Endothelial cell of umbilical vein (primary cell): ENCODE measurements at regions not wholly inside any gene's neighbourhood (a gene's known extent, or its start where the extent isn't known, plus 50 kb on each side); places are given as distances from the start of the nearest gene placed in this dataset.
"Not testable (repeated sequence)": the region's sequence is repeated elsewhere in the genome, so short reads cannot be mapped to it uniquely, and the experiment has no call there.

ENCODE experiments used
- BruUV-seq: library from RNA; stranded (reverse); fragments of 400-500 nt; replicated peaks from 2 replicates; lab custom pipeline; 2021; lab: Mats Ljungman, UMichigan
- CTCF ChIA-PET: fragments of 300-600, 350-600 bp; sonication (Branson Sonifier 250); formaldehyde crosslinking; loops from one replicate; lab custom pipeline; 2021; ENCODE audit warnings: antibody characterized with exemption, inconsistent platforms; lab: Charles Lee
- POLR2A ChIA-PET: fragments of 300-600, 350-600 bp; sonication (Branson Sonifier 250); formaldehyde crosslinking; loops from one replicate; lab custom pipeline; 2021; ENCODE audit warnings: antibody characterized with exemption, inconsistent platforms; lab: Charles Lee
- DNase-seq: peaks from one replicate; pipeline ENCODE4 v3.0.0-alpha.2; 2011; ENCODE audit warnings: low read depth, low spot score
- FAIRE-seq: peaks from 2 replicates; lab custom pipeline; 2011; peaks lifted over from hg19 to GRCh38; lab: Jason Lieb, UNC
- H2AFZ ChIP-seq: 2 replicates; pipeline ENCODE4 v1.6.0; 2012; ENCODE audit warnings: low read depth, low read length, control low read depth, inconsistent platforms
- H3K27ac ChIP-seq: 2 replicates; pipeline ENCODE4 v1.5.1; 2011; ENCODE audit warnings: low read depth, mild to moderate bottlenecking, control low read depth, low read length, moderate library complexity; ENCODE audit not compliant: insufficient read depth
- H3K27me3 ChIP-seq, 2 experiments: 2 replicates each; pipeline versions ENCODE4 v1.6.0 to v1.6.1; 2011; ENCODE audit warnings: low read length in 2 of 2, mixed read lengths in 1 of 2; ENCODE audit not compliant: control insufficient read depth in 2 of 2, insufficient read depth in 2 of 2
- H3K36me3 ChIP-seq, 2 experiments: 2 replicates in 1 of 2; 3 replicates in 1 of 2; pipeline ENCODE4 v1.5.1; 2011; ENCODE audit warnings: low read length in 2 of 2, mild to moderate bottlenecking in 1 of 2, moderate library complexity in 1 of 2; ENCODE audit not compliant: control insufficient read depth in 2 of 2, insufficient read depth in 2 of 2; ENCODE audit errors: extremely low read depth in 1 of 2
- H3K4me1 ChIP-seq: 3 replicates; pipeline ENCODE4 v1.5.1; 2011; ENCODE audit warnings: mild to moderate bottlenecking, low read length; ENCODE audit not compliant: control insufficient read depth, insufficient read depth; ENCODE audit errors: extremely low read depth
- H3K4me2 ChIP-seq: 2 replicates; pipeline ENCODE4 v1.6.1; 2011; ENCODE audit warnings: low read length, control low read depth, mixed read lengths; ENCODE audit not compliant: insufficient read depth
- H3K4me3 ChIP-seq, 3 experiments: fragments of 200-600 bp in 1 of 3; sonication (generic), shearing (Covaris generic) in 1 of 3; replicated peaks in 1 of 3; 2 replicates each; pipeline ENCODE4 v1.5.1; 2011 to 2016; ENCODE audit warnings: control low read depth in 3 of 3, low read length in 3 of 3, mild to moderate bottlenecking in 2 of 3, inconsistent platforms in 1 of 3, low read depth in 1 of 3, moderate library complexity in 1 of 3; ENCODE audit not compliant: insufficient read depth in 1 of 3
- H3K79me2 ChIP-seq: 2 replicates; pipeline ENCODE4 v1.6.0; 2012; ENCODE audit warnings: low read length, inconsistent platforms; ENCODE audit not compliant: control insufficient read depth, insufficient read depth
- H3K9ac ChIP-seq: replicated peaks from 2 replicates; pipeline ENCODE3; 2011; ENCODE audit warnings: low read length, control low read depth; ENCODE audit not compliant: insufficient read depth; ENCODE audit errors: extremely low read depth
- H3K9me1 ChIP-seq: replicated peaks from 3 replicates; pipeline ENCODE4 v1.6.0; 2011; ENCODE audit warnings: mild to moderate bottlenecking, low read length; ENCODE audit not compliant: control insufficient read depth, insufficient read depth; ENCODE audit errors: extremely low read depth
- H3K9me3 ChIP-seq: replicated peaks from 2 replicates; pipeline ENCODE4 v1.5.1; 2012; ENCODE audit warnings: low read length, inconsistent platforms; ENCODE audit not compliant: control insufficient read depth, insufficient read depth
- H4K20me1 ChIP-seq: replicated peaks from 2 replicates; pipeline ENCODE3; 2011; ENCODE audit warnings: mild to moderate bottlenecking, low read length; ENCODE audit not compliant: control insufficient read depth, insufficient read depth; ENCODE audit errors: extremely low read depth
- CTCF ChIP-seq, 2 donors: IDR thresholded peaks; 1 replicate in 1 of 2; 2 replicates in 1 of 2; pipeline ENCODE4 v1.5.1; 2011; ENCODE audit warnings: low read length in 2 of 2, mild to moderate bottlenecking in 2 of 2, moderate library complexity in 2 of 2, control low read depth in 1 of 2, inconsistent platforms in 1 of 2, low read depth in 1 of 2; ENCODE audit not compliant: insufficient read depth in 1 of 2; ENCODE audit errors: extremely low read depth in 1 of 2
- EZH2 ChIP-seq: IDR thresholded peaks from 2 replicates; pipeline ENCODE4 v1.6.1; 2012; ENCODE audit warnings: borderline replicate concordance, low read depth, mild to moderate bottlenecking, moderate library complexity, low read length, inconsistent platforms; ENCODE audit not compliant: severe bottlenecking
- FOS ChIP-seq: IDR thresholded peaks from 2 replicates; pipeline ENCODE4 v1.6.1; 2011; ENCODE audit warnings: mild to moderate bottlenecking, low read length, moderate library complexity, borderline replicate concordance; ENCODE audit not compliant: insufficient read depth
- GATA2 ChIP-seq: IDR thresholded peaks from 2 replicates; pipeline ENCODE4 v1.7.0; 2011; ENCODE audit warnings: low read depth, mild to moderate bottlenecking, moderate library complexity, mixed read lengths, low read length; ENCODE audit not compliant: insufficient read length, insufficient read depth
- JUN ChIP-seq: IDR thresholded peaks from 2 replicates; pipeline ENCODE4 v1.6.1; 2011; ENCODE audit warnings: borderline replicate concordance, low read depth; ENCODE audit not compliant: insufficient read length, insufficient read depth
- MAX ChIP-seq: IDR thresholded peaks from 2 replicates; pipeline ENCODE4 v1.6.1; 2011; ENCODE audit not compliant: insufficient read depth, insufficient read length
- MYC ChIP-seq: IDR thresholded peaks from one replicate; pipeline ENCODE4 v1.6.1; 2011; ENCODE audit warnings: mild to moderate bottlenecking, low read depth, low read length
- POLR2A ChIP-seq: IDR thresholded peaks from 2 replicates; pipeline ENCODE4 v1.6.1; 2012; ENCODE audit warnings: low read depth, mild to moderate bottlenecking, control low read depth, low read length
- POLR2AphosphoS5 ChIP-seq: IDR thresholded peaks from 2 replicates; pipeline ENCODE4 v1.6.1; 2012; ENCODE audit warnings: low read depth, mild to moderate bottlenecking, control low read depth, low read length, moderate library complexity; ENCODE audit not compliant: insufficient read depth
- dilution Hi-C: fragments of 300-500 bp; cut with MboI; formaldehyde crosslinking; loops from one replicate; pipeline ENCODE4 v1.15.0; 2019; ENCODE audit warnings: low sequenced_read_pairs; ENCODE audit not compliant: extremely low pct_ligation_motif_present
- intact Hi-C: fragments of 100-400 bp; cut with micrococcal nuclease; formaldehyde crosslinking; loops from one replicate; pipeline ENCODE4 v1.10.0; 2022

- no peak for DNase-seq
- Histone ChIP-seq H3K9me1 (no peaks in the 10 kb centered on the region), H3K4me1 (no peaks in the 10 kb centered on the region), H3K27me3 (no peaks in the 10 kb centered on the region), H3K27ac (no peak overlapping the region), H3K4me2 (no peak overlapping the region), H4K20me1 (no peaks in the 10 kb centered on the region), H3K36me3 (no peaks in the 10 kb centered on the region), H3K4me3 (no peak overlapping the region), H3K79me2 (no peaks in the 10 kb centered on the region), H3K9ac (no peak overlapping the region), H3K9me3 (no peaks in the 10 kb centered on the region), H2AFZ (no peak overlapping the region)
- CTCF ChIA-PET: no interaction called here
- POLR2A ChIA-PET: no interaction called here
- dilution Hi-C loops (no loop called here), intact Hi-C loops (no loop called here)
- BruUV-seq: no TSS peak
- FAIRE-seq: no peak
- TF ChIP-seq JUN (no peak), POLR2A (no peak), MYC (no peak), EZH2 (no peak), POLR2AphosphoS5 (no peak), CTCF (IDR thresholded peaks at IDR 0.05; ENCODE audit: extremely low read depth in 1 of 2, insufficient read depth in 1 of 2, low read depth in 1 of 2, low read length in 2 of 2) (no peak), GATA2 (no peak), FOS (no peak), MAX (no peak)
These were observed 86.7 kb upstream of the MSTN start for GRCh38 chr2:190149200-190149599.

GRCh38 chr2:190146109-190146508 is 83.6 kb upstream of the MSTN start:
- H3K9me3 ChIP-seq, FAIRE-seq, intact Hi-C loops, dilution Hi-C loops, POLR2A ChIA-PET, H3K27me3 ChIP-seq, H3K79me2 ChIP-seq, H3K27ac ChIP-seq, DNase-seq, H3K9ac ChIP-seq, CTCF ChIA-PET, H3K4me3 ChIP-seq, H2AFZ ChIP-seq, H3K4me1 ChIP-seq, H4K20me1 ChIP-seq, H3K9me1 ChIP-seq, H3K36me3 ChIP-seq, H3K4me2 ChIP-seq, BruUV-seq: not testable (repeated sequence)

- BruUV-seq, H3K79me2 ChIP-seq, intact Hi-C loops, CTCF ChIA-PET, H4K20me1 ChIP-seq, H3K4me3 ChIP-seq, H3K4me1 ChIP-seq, H3K9me3 ChIP-seq, H2AFZ ChIP-seq, dilution Hi-C loops, H3K27me3 ChIP-seq, H3K9me1 ChIP-seq, POLR2A ChIA-PET, H3K9ac ChIP-seq, FAIRE-seq, H3K36me3 ChIP-seq, H3K4me2 ChIP-seq, DNase-seq, H3K27ac ChIP-seq: not testable (repeated sequence)
These were observed 77.9 kb upstream of the MSTN start for GRCh38 chr2:190140474-190140873.
